H1 (cell line): ENCODE measurements at regions not wholly inside any gene's neighbourhood (a gene's known extent, or its start where the extent isn't known, plus 50 kb on each side); places are given as distances from the start of the nearest gene placed in this dataset.

ENCODE experiments used
- CBX5 ChIP-seq: fragments of 300-800, 300-1000 bp; sonication (generic); IDR thresholded peaks from 2 replicates; pipeline ENCODE4 v1.7.1; 2016; ENCODE audit warnings: antibody characterized with exemption, low read length, low read depth
- CEBPB ChIP-seq: IDR thresholded peaks from 2 replicates; pipeline ENCODE4 v1.6.1; 2012; ENCODE audit warnings: low read depth, low read length
- CHD7 ChIP-seq: fragments of 300-600 bp; sonication (generic); IDR thresholded peaks from 2 replicates; pipeline ENCODE4 v1.7.1; 2012; ENCODE audit warnings: low read length, moderate library complexity, mild to moderate bottlenecking, inconsistent platforms; ENCODE audit not compliant: insufficient replicate concordance
- EGR1 ChIP-seq: IDR thresholded peaks from 2 replicates; pipeline ENCODE4 v1.6.1; 2011; ENCODE audit warnings: low read depth, low read length, borderline replicate concordance
- KDM5A ChIP-seq: fragments of 200-600 bp; IDR thresholded peaks from 2 replicates; pipeline ENCODE4 v1.7.1; 2012; ENCODE audit warnings: mild to moderate bottlenecking, low read length, inconsistent platforms, mixed read lengths
- PHF8 ChIP-seq: fragments of 200-600 bp; sonication (generic); conservative IDR thresholded peaks from 2 replicates; pipeline ENCODE4 v1.7.1; 2012; ENCODE audit warnings: low read depth, mild to moderate bottlenecking, inconsistent platforms, low read length, moderate library complexity
- RAD21 ChIP-seq, 2 experiments: IDR thresholded peaks in 1 of 2; conservative IDR thresholded peaks in 1 of 2; 2 replicates each; pipeline ENCODE4 v1.6.1; 2011; ENCODE audit warnings: low read depth in 2 of 2, low read length in 2 of 2, improper control_type of control experiment in 1 of 2, inconsistent platforms in 1 of 2, mild to moderate bottlenecking in 1 of 2, moderate library complexity in 1 of 2
- RFX5 ChIP-seq: IDR thresholded peaks from 2 replicates; pipeline ENCODE4 v1.6.1; 2011; ENCODE audit warnings: low read depth, low read length, improper control_type of control experiment, borderline replicate concordance
- TAF1 ChIP-seq: IDR thresholded peaks from 2 replicates; pipeline ENCODE4 v1.6.1; 2011; ENCODE audit warnings: mild to moderate bottlenecking, low read depth, low read length
- YY1 ChIP-seq: IDR thresholded peaks from 2 replicates; pipeline ENCODE4 v1.6.1; 2011; ENCODE audit warnings: low read depth, mild to moderate bottlenecking, low read length

GRCh38 chr11:116653206-116653605, 119.6 kb downstream of the BUD13 start (continued):
- TF ChIP-seq CHD7: no peak
- no peak for TF ChIP-seq PHF8
- TF ChIP-seq TAF1: no peak
- no peak for TF ChIP-seq CEBPB
- no peak for TF ChIP-seq YY1
- TF ChIP-seq EGR1: no peak
- no peak for TF ChIP-seq KDM5A
- TF ChIP-seq RAD21 (IDR thresholded peaks at IDR 0.05 in 1 of 2, conservative IDR thresholded peaks at IDR 0.05 in 1 of 2; ENCODE audit: low read depth in 2 of 2, low read length in 2 of 2): no peak
- no peak for TF ChIP-seq RFX5
- no peak for TF ChIP-seq CBX5
- TF ChIP-seq, all 59 proteins: peak for 0
